Fibroblast of lung (primary cell): ENCODE measurements at regions not wholly inside any gene's neighbourhood (a gene's known extent, or its start where the extent isn't known, plus 50 kb on each side); places are given as distances from the start of the nearest gene placed in this dataset.

Experiments used
- DNase-seq, 2 donors: peaks; one replicate each; pipeline versions ENCODE4 v3.0.0 to v3.0.0-alpha.2; 2010; ENCODE audit warnings: low read depth in 2 of 2
- H2AFZ ChIP-seq: 2 replicates; pipeline ENCODE4 v1.5.1; 2012; ENCODE audit warnings: low read length, control low read depth, inconsistent platforms
- H3K27ac ChIP-seq: 2 replicates; pipeline ENCODE4 v1.5.1; 2011; ENCODE audit warnings: low read length, control low read depth; ENCODE audit not compliant: insufficient read depth
- H3K27me3 ChIP-seq: 2 replicates; pipeline ENCODE4 v1.5.1; 2011; ENCODE audit warnings: mild to moderate bottlenecking, low read length; ENCODE audit not compliant: control insufficient read depth, insufficient read depth
- H3K36me3 ChIP-seq: 2 replicates; pipeline ENCODE4 v1.5.1; 2011; ENCODE audit warnings: low read length; ENCODE audit not compliant: control insufficient read depth, insufficient read depth
- H3K4me1 ChIP-seq: 2 replicates; pipeline ENCODE4 v1.5.1; 2011; ENCODE audit warnings: low read length; ENCODE audit not compliant: control insufficient read depth, insufficient read depth; ENCODE audit errors: extremely low read depth
- H3K4me2 ChIP-seq: 2 replicates; pipeline ENCODE4 v1.5.1; 2011; ENCODE audit warnings: low read length, control low read depth; ENCODE audit not compliant: insufficient read depth; ENCODE audit errors: extremely low read depth
- H3K4me3 ChIP-seq, 4 experiments: fragments of 200-600 bp in 1 of 4; sonication (generic) in 1 of 4; replicated peaks in 1 of 4; 2 replicates each; pipeline ENCODE4 v1.5.1; 2011 to 2016; ENCODE audit warnings: low read length in 4 of 4, low read depth in 3 of 4, mild to moderate bottlenecking in 3 of 4, control low read depth in 2 of 4, inconsistent platforms in 1 of 4, mixed read lengths in 1 of 4; ENCODE audit not compliant: insufficient read depth in 1 of 4; ENCODE audit errors: control extremely low read depth in 1 of 4
- H3K79me2 ChIP-seq: 2 replicates; pipeline ENCODE4 v1.5.1; 2012; ENCODE audit warnings: mild to moderate bottlenecking, low read length, inconsistent platforms; ENCODE audit not compliant: control insufficient read depth, insufficient read depth
- H3K9ac ChIP-seq: 2 replicates; pipeline ENCODE4 v1.5.1; 2011; ENCODE audit warnings: mild to moderate bottlenecking, low read length, control low read depth; ENCODE audit not compliant: insufficient read depth
- H3K9me3 ChIP-seq: 2 replicates; pipeline ENCODE4 v1.5.1; 2012; ENCODE audit warnings: low read depth, low read length; ENCODE audit not compliant: control insufficient read depth, insufficient read depth
- H4K20me1 ChIP-seq: 2 replicates; pipeline ENCODE4 v1.5.1; 2011; ENCODE audit warnings: low read length; ENCODE audit not compliant: control insufficient read depth, insufficient read depth; ENCODE audit errors: extremely low read depth
- CTCF ChIP-seq, 2 donors: IDR thresholded peaks in 1 of 2; conservative IDR thresholded peaks in 1 of 2; 1 replicate in 1 of 2; 2 replicates in 1 of 2; pipeline ENCODE4 v1.5.1; 2011 to 2012; ENCODE audit warnings: low read length in 2 of 2, control low read depth in 1 of 2, inconsistent platforms in 1 of 2, low read depth in 1 of 2, mild to moderate bottlenecking in 1 of 2
- EZH2 ChIP-seq: IDR thresholded peaks from 2 replicates; pipeline ENCODE4 v1.5.1; 2012; ENCODE audit warnings: low read length, control low read depth, mild to moderate bottlenecking; ENCODE audit errors: missing control alignments

GRCh38 chr7:132655131-132655727 lies 79.0 kb upstream of the PLXNA4 start:
- H3K27ac ChIP-seq, result no peak overlapping the region
- no peaks in the 10 kb centered on the region for H3K9me3 ChIP-seq
- H2AFZ ChIP-seq, result peak overlapping the region; percentile 32
- H3K27me3 ChIP-seq, result no peaks in the 10 kb centered on the region
- no peaks in the 10 kb centered on the region for H3K79me2 ChIP-seq
- H3K4me3 ChIP-seq, result no peak overlapping the region
- H3K9ac ChIP-seq, result no peak overlapping the region
- TF ChIP-seq CTCF (conservative IDR thresholded peaks at IDR 0.05 in 1 of 2, IDR thresholded peaks at IDR 0.05 in 1 of 2; ENCODE audit: low read depth in 1 of 2, low read length in 2 of 2), result no peak
- TF ChIP-seq EZH2, result no peak
- H3K36me3 ChIP-seq, result no peaks in the 10 kb centered on the region
- H3K4me2 ChIP-seq, result no peak overlapping the region
- H4K20me1 ChIP-seq, result no peaks in the 10 kb centered on the region
- no peaks in the 10 kb centered on the region for H3K4me1 ChIP-seq
- DNase-seq, result peak; percentile 5 to 71

GRCh38 chr7:132654150-132654549 lies 77.9 kb upstream of the PLXNA4 start:
- H3K4me2 ChIP-seq, result no peak overlapping the region
- no peaks in the 10 kb centered on the region for H3K9me3 ChIP-seq
- H3K79me2 ChIP-seq, result no peaks in the 10 kb centered on the region
- H3K9ac ChIP-seq, result no peak overlapping the region
- TF ChIP-seq EZH2, result no peak
- TF ChIP-seq CTCF (conservative IDR thresholded peaks at IDR 0.05 in 1 of 2, IDR thresholded peaks at IDR 0.05 in 1 of 2; ENCODE audit: low read depth in 1 of 2, low read length in 2 of 2), result peak; percentile 23 to 31
- no peak overlapping the region for H2AFZ ChIP-seq
- H3K27me3 ChIP-seq, result no peaks in the 10 kb centered on the region
- H3K36me3 ChIP-seq, result no peaks in the 10 kb centered on the region
- DNase-seq, result no peak
- no peaks in the 10 kb centered on the region for H3K4me1 ChIP-seq
- H4K20me1 ChIP-seq, result no peaks in the 10 kb centered on the region
- no peak overlapping the region for H3K27ac ChIP-seq
- H3K4me3 ChIP-seq, result no peak overlapping the region

GRCh38 chr7:132653366-132653930 lies 77.2 kb upstream of the PLXNA4 start:
- Histone ChIP-seq H3K4me2 (no peak overlapping the region), H3K4me3 (no peak overlapping the region), H3K27ac (no peak overlapping the region), H3K27me3 (no peaks in the 10 kb centered on the region), H3K9me3 (no peaks in the 10 kb centered on the region), H3K9ac (no peak overlapping the region), H3K36me3 (no peaks in the 10 kb centered on the region), H2AFZ (no peak overlapping the region), H3K4me1 (no peaks in the 10 kb centered on the region), H3K79me2 (no peaks in the 10 kb centered on the region), H4K20me1 (no peaks in the 10 kb centered on the region)
- TF ChIP-seq CTCF (conservative IDR thresholded peaks at IDR 0.05 in 1 of 2, IDR thresholded peaks at IDR 0.05 in 1 of 2; ENCODE audit: low read depth in 1 of 2, low read length in 2 of 2) (no peak), EZH2 (no peak)
- no peak for DNase-seq
